ENCODE measurements at regions not wholly inside any gene's neighbourhood (a gene's known extent, or its start where the extent isn't known, plus 50 kb on each side); places are given as distances from the start of the nearest gene placed in this dataset.
A peak's percentile ranks its signal among the peaks of the same experiment; 100 is the strongest.

DNA sequence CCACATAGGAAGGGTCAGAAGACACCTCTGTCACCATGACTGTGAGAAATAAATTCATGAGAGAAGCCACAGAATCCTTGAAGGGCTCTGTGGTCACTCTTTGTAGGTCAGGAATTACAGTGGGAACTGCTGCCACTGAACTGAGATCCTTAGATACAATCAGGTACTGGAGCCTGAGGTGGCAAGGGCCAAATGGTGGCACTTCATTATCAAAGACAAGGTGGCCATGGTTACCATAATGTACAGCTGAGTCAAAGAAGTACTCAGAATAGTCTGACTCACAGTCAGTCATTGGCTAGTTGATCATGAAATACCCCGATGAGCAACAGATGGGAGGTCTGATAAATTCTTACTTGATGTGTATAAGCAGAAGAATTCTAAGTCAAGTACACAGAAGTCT is 131.9 kb downstream of the RTL3 start:
- H3K27ac Mint-ChIP-seq, result no peak overlapping the region
- H3K4me3 Mint-ChIP-seq, result no peak overlapping the region
- H3K9me3 Mint-ChIP-seq, result no peaks in the 10 kb centered on the region
- peaks cover 7% of the 10 kb centered on the region for H3K4me1 Mint-ChIP-seq
- no peaks in the 10 kb centered on the region for H3K36me3 Mint-ChIP-seq
- peak; percentile 14 for DNase-seq
- no peaks in the 10 kb centered on the region for H3K27me3 Mint-ChIP-seq

DNA sequence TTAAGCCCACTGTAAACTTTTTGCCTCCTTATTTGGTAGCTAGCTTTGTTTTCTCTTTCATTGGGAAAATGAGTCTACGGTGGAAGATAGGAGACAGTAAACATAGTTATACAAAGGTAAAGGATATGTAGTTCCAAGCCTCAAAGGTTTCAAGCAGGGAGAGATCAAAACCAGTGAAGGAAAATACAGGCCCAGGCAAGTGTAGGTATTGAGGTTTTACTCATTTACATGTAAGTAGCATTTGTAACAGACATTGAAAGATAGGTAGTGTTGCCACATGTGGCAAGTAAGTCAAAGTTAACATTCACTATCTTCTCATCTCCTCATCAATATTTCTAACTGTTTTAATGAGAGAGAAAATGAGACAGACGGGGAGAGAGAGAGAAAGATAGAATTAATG is 136.5 kb downstream of the RTL3 start:
- Mint-ChIP-seq H3K27me3 (no peaks in the 10 kb centered on the region), H3K4me1 (peaks cover 13% of the 10 kb centered on the region), H3K9me3 (peaks cover 2% of the 10 kb centered on the region), H3K27ac (no peak overlapping the region), H3K36me3 (peaks cover 6% of the 10 kb centered on the region), H3K4me3 (no peak overlapping the region)
- DNase-seq, result no peak

DNA sequence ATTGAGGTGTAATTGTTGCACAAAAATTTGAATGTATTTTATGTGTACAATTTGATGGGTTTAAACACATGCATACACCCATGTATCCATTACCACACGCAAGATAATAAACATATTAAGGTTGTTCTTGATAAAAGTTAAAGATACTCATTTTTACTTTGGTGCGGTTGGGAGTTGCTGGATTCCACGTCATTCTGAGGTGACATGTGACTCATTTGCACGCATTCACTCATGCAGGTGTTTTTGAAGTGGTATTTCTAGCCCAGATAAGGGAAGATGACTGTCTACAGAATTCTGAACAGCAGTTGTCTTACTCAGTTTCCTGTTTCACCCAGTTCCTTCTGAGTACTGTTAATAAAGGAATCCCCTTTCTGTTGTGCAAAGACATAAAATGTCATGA is 142.0 kb downstream of the RTL3 start:
- DNase-seq, result peak; percentile 43
- H3K4me1 Mint-ChIP-seq, result peaks cover 41% of the 10 kb centered on the region
- H3K9me3 Mint-ChIP-seq, result peaks cover 7% of the 10 kb centered on the region
- H3K36me3 Mint-ChIP-seq, result peaks cover 11% of the 10 kb centered on the region
- peak overlapping the region; percentile 59 for H3K4me3 Mint-ChIP-seq
- H3K27ac Mint-ChIP-seq, result peak overlapping the region; percentile 96
- H3K27me3 Mint-ChIP-seq, result no peaks in the 10 kb centered on the region

DNA sequence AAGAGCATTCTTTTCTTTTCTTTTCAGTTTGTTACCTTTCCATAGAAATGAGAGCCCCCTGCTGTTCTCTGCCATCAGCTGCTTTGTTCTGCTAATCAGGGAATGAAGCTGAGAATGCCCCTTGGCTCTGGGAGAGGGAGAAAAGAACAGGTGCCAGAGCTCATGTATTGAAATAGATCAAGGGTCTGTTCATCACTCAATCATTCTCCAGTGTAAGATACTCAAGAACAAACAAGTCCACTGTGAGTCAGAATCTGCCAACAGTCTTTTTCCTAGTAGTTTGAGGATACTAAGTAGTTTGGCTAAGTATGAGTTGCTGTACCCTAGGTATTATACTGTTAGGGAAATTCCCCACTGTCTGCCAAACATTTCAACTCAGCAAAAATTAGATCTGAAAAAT is 144.3 kb downstream of the RTL3 start:
- Mint-ChIP-seq H3K27ac (peak overlapping the region; percentile 93), H3K4me1 (peaks cover 41% of the 10 kb centered on the region), H3K9me3 (peaks cover 7% of the 10 kb centered on the region), H3K4me3 (no peak overlapping the region), H3K27me3 (no peaks in the 10 kb centered on the region), H3K36me3 (peaks cover 11% of the 10 kb centered on the region)
- DNase-seq, result no peak

DNA sequence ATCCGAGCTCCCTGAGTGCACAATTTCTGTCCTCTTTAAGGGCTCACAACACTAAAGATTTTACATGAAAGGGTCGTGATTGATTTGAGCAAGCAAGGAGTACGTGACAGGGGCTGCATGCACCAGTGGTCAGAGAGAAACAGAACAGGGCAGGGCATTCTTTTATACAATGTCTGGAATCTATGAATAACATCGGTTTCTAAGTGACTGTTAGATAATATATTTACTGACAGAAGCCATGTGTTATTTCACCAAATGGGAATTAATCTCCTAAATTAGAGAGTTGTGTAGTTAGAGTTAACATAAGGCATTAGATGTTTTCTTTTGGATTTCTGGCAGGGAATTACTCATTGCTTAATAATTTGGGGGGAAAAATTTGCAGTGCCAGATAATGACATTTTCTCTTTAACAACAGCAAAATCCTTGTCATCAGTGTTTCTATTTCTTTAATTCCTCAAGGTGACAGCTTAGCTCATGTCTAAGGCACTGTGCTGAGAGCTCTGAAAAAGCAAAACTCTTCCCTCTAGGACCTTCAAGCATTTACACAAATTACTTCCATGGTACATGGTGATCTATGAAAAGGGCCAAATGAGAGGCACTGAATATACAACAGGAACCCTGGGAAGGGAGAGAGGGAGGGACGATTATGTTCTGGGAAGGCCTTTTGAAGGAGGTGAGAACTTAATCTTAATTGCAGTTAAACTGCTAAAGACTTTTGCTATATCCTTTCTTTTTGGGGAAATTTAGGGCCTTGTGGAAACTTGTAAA is 145.0 kb downstream of the RTL3 start:
- Mint-ChIP-seq H3K4me1 (peaks cover 41% of the 10 kb centered on the region), H3K36me3 (peaks cover 11% of the 10 kb centered on the region), H3K27me3 (no peaks in the 10 kb centered on the region), H3K27ac (peak overlapping the region; percentile 93), H3K9me3 (peaks cover 7% of the 10 kb centered on the region), H3K4me3 (no peak overlapping the region)
- no peak for DNase-seq

DNA sequence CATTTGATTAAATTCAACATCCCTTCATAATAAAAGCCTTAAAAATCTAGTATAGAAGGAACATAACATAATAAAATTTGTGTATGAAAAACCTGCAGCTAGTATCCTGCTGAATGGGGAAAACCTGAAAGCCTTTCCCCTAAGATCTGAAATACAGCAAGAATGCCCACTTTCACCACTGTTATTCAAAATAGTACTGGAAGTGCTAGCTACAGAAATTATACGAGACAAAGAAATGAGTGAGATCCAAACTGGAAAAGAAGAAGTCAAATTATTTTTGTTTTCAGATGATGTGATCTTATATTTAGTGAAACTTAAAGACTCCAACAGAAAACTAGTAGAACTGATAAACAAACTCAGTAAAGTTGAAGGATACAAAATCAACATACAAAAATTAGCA is 152.9 kb downstream of the RTL3 start:
- Mint-ChIP-seq H3K36me3 (no peaks in the 10 kb centered on the region), H3K4me1 (no peaks in the 10 kb centered on the region), H3K27ac (no peak overlapping the region), H3K4me3 (no peak overlapping the region), H3K9me3 (peaks cover 8% of the 10 kb centered on the region), H3K27me3 (no peaks in the 10 kb centered on the region)
- no peak for DNase-seq

DNA sequence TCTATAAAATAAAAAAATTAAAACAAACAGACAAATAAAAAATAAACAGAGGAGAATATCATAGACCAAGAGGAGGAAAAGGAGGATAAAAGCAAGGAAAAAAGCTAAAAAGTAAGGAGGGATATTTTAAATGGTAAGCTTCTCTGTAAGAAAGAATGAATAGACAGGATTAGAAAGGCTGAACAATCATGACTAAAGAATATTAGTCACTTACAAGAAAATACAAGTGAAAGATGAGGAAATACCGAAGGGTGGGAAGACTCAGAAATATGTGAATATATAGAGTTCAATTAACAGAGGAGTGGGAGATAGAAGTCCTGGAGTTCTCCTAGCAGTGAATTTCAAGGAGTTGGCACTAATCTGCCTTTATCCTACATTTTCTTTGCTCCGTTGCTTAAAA is 162.6 kb downstream of the RTL3 start:
- no peaks in the 10 kb centered on the region for H3K36me3 Mint-ChIP-seq
- no peaks in the 10 kb centered on the region for H3K27me3 Mint-ChIP-seq
- no peaks in the 10 kb centered on the region for H3K4me1 Mint-ChIP-seq
- H3K27ac Mint-ChIP-seq, result no peak overlapping the region
- no peak for DNase-seq
- no peak overlapping the region for H3K4me3 Mint-ChIP-seq
- H3K9me3 Mint-ChIP-seq, result no peaks in the 10 kb centered on the region

DNA sequence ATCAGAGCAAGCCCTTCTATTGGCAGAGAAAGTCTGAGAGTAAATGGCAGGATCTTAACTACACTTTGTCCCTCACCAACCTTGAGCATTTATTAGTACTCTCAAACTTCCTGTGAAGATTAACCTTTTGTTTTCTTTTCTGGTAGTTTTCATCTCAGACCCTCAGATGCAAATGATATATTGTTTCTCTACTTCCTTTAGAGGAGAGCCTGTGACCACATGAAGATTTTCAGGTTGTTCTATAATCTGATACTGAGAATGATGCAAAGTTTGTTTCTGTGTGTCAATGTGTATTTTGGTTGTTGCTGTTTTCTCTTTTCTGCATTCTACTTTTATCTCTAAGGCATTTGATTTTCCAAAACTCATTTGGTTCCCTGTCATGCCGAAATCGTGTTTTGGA is 165.8 kb upstream of the CYSLTR1 start:
- Mint-ChIP-seq H3K4me1 (no peaks in the 10 kb centered on the region), H3K9me3 (no peaks in the 10 kb centered on the region), H3K36me3 (no peaks in the 10 kb centered on the region), H3K27me3 (no peaks in the 10 kb centered on the region), H3K4me3 (no peak overlapping the region), H3K27ac (no peak overlapping the region)
- DNase-seq, result no peak

DNA sequence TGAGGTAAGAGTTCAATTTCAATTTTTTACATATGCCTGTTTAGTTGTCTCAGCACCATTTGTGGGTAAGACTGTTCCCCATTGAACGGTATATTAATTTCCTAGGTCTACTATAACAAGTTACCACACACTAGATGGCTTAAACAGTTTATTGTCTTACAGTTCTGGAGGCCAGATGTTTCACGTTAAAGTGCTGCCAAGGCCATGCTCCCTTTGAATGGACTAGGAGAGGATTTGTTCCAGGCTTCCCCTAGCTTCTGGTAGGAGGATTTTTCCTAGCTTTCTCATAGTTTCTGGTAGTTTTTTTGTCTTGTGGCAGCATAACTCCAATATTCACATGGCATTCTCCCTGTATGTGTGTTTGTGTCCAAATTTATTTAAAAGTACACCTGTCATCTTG is 149.3 kb upstream of the CYSLTR1 start:
- no peak overlapping the region for H3K4me3 Mint-ChIP-seq
- H3K36me3 Mint-ChIP-seq, result no peaks in the 10 kb centered on the region
- no peak overlapping the region for H3K27ac Mint-ChIP-seq
- H3K27me3 Mint-ChIP-seq, result no peaks in the 10 kb centered on the region
- H3K9me3 Mint-ChIP-seq, result peaks cover 1% of the 10 kb centered on the region
- no peak for DNase-seq
- no peaks in the 10 kb centered on the region for H3K4me1 Mint-ChIP-seq

DNA sequence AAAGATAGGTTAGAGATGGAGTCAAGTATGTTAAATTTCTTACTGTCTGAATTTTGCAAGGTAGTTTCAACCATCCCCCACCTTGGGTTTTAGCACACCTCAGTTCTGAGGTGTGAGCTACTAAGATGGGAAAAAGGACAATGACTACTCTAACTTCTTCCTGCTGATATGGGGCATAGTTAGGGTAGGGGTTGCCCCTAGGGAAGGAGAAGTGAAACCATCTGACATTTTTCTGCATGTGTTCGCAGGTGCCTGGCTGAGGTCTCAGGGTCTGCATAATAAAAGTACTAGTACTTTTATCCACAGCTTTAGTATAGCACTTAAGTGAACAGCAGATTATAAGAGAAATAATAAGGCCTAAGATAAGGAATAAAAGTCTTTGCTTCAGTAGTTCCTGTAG is 129.5 kb upstream of the CYSLTR1 start:
- Mint-ChIP-seq H3K27me3 (no peaks in the 10 kb centered on the region), H3K36me3 (no peaks in the 10 kb centered on the region), H3K4me3 (no peak overlapping the region), H3K27ac (no peak overlapping the region), H3K9me3 (peaks cover 2% of the 10 kb centered on the region), H3K4me1 (no peaks in the 10 kb centered on the region)
- no peak for DNase-seq

DNA sequence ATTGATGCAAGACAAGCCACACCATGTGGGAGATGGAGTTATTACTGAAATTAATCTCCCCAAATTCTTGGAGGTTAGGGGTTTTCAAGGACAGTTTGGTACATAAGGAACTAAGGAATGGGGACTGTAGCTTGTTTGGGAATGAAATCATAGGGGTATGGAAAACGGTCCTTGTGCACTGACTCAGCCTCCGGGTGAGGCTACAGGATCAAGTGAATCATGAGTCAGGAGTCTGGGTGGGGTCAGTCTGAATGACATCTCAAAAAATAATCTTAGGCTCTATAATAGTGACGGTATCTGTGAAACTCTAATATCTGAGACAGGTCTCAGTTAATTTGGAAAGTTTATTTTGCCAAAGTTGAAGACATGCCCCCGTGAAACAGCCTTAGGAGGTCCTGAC is 128.5 kb upstream of the CYSLTR1 start:
- no peak for DNase-seq

DNA sequence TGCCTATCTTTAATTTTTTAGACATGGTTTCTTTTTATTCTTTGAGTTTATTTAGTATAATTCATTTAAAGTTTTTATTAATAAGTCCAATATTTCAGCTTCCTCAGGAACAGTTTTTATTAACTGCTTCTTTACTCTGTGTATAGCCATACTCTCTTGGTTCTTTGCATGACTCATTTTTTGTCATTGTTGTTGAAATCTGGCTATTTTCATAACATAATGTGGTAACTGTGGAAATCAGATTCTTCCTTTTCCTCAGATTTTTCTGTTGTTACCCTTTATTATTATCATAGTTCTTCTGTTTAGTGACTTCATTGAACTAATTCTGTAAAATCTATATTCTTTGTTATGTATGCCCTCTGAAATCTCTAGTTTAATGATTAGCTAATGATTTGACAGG is 124.9 kb upstream of the CYSLTR1 start:
- no peaks in the 10 kb centered on the region for H3K27me3 Mint-ChIP-seq
- H3K27ac Mint-ChIP-seq, result no peak overlapping the region
- no peak for DNase-seq
- H3K9me3 Mint-ChIP-seq, result peaks cover 10% of the 10 kb centered on the region
- H3K36me3 Mint-ChIP-seq, result peaks cover 3% of the 10 kb centered on the region
- no peak overlapping the region for H3K4me3 Mint-ChIP-seq
- H3K4me1 Mint-ChIP-seq, result no peaks in the 10 kb centered on the region

More for the DNA sequence above, 128.5 kb upstream of the CYSLTR1 start:
- Mint-ChIP-seq H3K9me3 (peaks cover 5% of the 10 kb centered on the region), H3K4me1 (no peaks in the 10 kb centered on the region), H3K27me3 (no peaks in the 10 kb centered on the region), H3K36me3 (no peaks in the 10 kb centered on the region), H3K4me3 (no peak overlapping the region), H3K27ac (no peak overlapping the region)

DNA sequence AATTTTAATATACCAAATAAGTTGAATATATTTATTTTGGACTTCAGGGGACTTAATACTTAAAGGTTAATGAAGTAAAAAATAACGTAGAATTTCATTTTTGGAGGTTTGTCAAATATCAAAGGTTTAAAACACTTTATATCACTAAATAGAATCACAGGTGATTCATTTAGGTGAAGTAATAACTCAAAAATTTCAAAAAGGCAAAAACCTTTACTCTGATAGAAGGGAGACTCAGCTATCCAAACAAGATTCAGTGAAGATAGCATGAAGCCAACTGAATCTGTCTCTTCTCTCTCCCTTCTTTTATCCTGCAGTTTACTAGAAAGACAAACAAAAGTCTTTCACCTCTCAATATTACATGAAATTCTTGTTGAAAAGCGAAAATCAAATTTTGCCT is 110.2 kb upstream of the CYSLTR1 start:
- Mint-ChIP-seq H3K36me3 (no peaks in the 10 kb centered on the region), H3K9me3 (peaks cover 2% of the 10 kb centered on the region), H3K4me3 (no peak overlapping the region), H3K27ac (no peak overlapping the region), H3K27me3 (no peaks in the 10 kb centered on the region), H3K4me1 (no peaks in the 10 kb centered on the region)
- DNase-seq, result no peak

DNA sequence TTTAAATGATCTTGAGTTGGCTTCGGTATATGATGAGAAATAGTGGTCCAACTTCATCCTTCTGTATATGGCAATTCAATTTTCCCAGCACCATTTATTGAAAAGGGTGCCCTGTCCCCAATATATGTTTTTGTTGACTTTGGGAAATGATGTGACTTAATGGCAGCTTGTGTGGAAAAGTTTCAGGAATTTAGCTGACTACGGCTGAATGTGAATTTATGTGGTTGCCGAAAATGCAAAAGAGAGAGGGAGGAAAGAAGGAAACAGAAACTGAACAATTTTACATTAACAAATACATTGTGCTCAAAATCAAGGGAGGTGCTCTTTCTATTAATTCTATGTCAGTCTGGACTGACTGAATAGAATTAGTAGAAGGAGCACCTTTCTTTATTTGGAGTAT is 101.8 kb upstream of the CYSLTR1 start:
- DNase-seq, result no peak
- Mint-ChIP-seq H3K36me3 (no peaks in the 10 kb centered on the region), H3K4me1 (no peaks in the 10 kb centered on the region), H3K9me3 (peaks cover 5% of the 10 kb centered on the region), H3K27me3 (no peaks in the 10 kb centered on the region), H3K4me3 (no peak overlapping the region), H3K27ac (no peak overlapping the region)

DNA sequence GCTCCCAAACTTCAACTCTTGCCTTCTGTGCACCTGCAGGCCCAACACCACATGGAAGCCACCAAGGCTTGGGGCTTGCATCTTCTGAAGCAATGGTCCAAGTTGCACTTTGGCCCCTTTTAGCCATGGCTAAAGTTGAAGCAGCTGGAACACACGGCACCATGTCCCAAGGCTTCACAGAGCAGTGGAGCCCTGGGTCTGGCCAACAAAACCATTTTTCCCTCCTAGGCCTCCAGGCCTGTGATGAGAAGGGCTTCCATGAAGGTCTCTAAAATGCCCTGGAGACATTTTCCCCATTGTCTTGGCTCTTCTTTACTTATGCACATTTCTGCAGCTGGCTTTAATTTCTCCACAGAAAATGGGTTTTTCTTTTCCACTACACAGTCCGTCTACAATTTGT is 61.3 kb upstream of the CYSLTR1 start:
- Mint-ChIP-seq H3K9me3 (peaks cover 10% of the 10 kb centered on the region), H3K36me3 (peaks cover 2% of the 10 kb centered on the region), H3K4me1 (no peaks in the 10 kb centered on the region), H3K27ac (no peak overlapping the region), H3K27me3 (no peaks in the 10 kb centered on the region), H3K4me3 (no peak overlapping the region)
- no peak for DNase-seq

DNA sequence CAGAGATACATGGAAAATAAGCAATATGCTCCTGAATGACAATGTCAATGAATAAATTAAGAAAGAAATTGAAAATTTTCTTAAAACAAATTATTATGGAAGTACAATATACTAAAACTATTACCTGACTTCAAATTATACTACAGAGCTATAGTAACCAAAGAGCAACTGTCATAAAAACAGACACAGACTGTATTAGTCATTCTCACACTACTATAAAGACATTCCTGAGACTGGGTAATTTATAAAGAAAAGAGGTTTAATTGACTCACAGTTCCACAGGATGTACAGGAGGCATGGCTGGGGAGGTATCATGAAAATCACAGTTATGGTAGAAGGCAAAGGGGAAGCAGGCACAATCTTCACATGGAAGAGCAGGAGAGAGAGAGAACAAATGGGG is 60.0 kb upstream of the CYSLTR1 start:
- Mint-ChIP-seq H3K9me3 (peaks cover 10% of the 10 kb centered on the region), H3K27ac (no peak overlapping the region), H3K4me3 (no peak overlapping the region), H3K27me3 (no peaks in the 10 kb centered on the region), H3K36me3 (peaks cover 2% of the 10 kb centered on the region), H3K4me1 (no peaks in the 10 kb centered on the region)
- no peak for DNase-seq
